Astrocyte (in vitro differentiated cells and primary cell): ENCODE measurements at regions not wholly inside any gene's neighbourhood (a gene's known extent, or its start where the extent isn't known, plus 50 kb on each side); places are given as distances from the start of the nearest gene placed in this dataset.

Experiments used
- EZH2 ChIP-seq: IDR thresholded peaks from 2 replicates; pipeline ENCODE4 v1.6.1; 2012; ENCODE audit warnings: mild to moderate bottlenecking, low read length, inconsistent platforms; ENCODE audit not compliant: insufficient read depth
- TF ChIP-seq, protein P1 (sequence below): IDR thresholded peaks from 2 replicates; pipeline ENCODE4 v1.5.1; 2011; ENCODE audit warnings: low read depth, mild to moderate bottlenecking, inconsistent platforms, low read length, moderate library complexity; ENCODE audit not compliant: insufficient read depth

DNA sequence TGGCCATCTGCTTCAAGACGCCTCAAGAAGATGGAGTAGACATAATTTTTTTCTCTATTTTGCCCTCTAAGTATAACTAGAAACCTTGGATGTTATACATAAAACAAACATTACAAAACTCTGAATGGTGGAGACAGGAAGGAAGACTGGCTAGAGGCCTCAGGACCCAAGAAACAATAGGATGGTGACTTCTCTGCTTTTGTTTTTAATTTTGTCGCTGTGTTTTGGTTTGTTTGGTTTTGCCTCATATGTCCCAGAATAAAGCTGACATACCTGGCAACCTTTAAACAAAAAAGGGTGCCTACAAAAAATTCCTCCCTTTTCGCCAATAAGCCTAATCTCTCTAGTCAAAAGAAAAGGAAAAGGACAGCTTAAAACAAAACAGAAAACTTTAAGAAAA lies 109.1 kb downstream of the PPP4R3C start:
- no peak for TF ChIP-seq EZH2
- TF ChIP-seq, protein P1, sequence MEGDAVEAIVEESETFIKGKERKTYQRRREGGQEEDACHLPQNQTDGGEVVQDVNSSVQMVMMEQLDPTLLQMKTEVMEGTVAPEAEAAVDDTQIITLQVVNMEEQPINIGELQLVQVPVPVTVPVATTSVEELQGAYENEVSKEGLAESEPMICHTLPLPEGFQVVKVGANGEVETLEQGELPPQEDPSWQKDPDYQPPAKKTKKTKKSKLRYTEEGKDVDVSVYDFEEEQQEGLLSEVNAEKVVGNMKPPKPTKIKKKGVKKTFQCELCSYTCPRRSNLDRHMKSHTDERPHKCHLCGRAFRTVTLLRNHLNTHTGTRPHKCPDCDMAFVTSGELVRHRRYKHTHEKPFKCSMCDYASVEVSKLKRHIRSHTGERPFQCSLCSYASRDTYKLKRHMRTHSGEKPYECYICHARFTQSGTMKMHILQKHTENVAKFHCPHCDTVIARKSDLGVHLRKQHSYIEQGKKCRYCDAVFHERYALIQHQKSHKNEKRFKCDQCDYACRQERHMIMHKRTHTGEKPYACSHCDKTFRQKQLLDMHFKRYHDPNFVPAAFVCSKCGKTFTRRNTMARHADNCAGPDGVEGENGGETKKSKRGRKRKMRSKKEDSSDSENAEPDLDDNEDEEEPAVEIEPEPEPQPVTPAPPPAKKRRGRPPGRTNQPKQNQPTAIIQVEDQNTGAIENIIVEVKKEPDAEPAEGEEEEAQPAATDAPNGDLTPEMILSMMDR, result no peak
